ENCODE measurements at regions not wholly inside any gene's neighbourhood (a gene's known extent, or its start where the extent isn't known, plus 50 kb on each side); places are given as distances from the start of the nearest gene placed in this dataset.
"Not testable (repeated sequence)": the region's sequence is repeated elsewhere in the genome, so short reads cannot be mapped to it uniquely, and the experiment has no call there.

DNA sequence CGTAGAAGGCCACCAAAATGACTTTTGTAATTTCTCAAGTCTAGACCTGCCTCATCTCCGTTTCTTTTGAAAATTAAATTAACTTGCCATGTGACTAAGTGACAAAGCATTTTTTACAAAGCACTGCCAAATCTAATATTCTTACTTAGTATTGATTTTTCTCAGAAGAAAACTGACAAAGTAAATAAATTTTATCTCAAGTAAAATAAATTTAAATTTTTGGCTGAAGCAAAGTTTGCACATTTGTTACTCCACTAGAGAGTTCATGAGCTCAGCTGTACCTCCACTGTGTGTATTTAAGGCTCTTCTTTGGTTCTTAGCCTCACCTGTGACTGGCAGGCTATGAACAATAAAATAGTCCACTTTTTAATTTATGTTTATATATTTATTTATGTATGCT is 441.1 kb upstream of the PCDH10 start:
- DNase-seq, result no peak

DNA sequence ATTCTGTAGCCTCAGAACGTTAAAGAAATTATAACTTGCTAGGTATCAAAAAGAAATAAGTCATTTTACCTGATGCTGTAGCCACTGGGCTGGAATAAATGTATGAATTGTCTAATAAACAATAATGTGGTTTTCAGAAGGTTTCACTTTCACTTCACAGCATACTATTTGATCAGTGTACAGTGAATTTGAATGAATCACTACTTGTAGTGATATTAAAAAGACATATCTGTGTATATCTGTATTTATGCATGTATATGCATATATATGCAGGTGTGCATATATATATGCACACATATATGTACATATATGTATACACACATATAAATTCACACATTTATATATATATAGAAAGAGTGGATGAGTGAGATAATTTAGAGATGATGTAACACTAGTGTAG is 440.0 kb upstream of the PCDH10 start:
- no peak for DNase-seq

DNA sequence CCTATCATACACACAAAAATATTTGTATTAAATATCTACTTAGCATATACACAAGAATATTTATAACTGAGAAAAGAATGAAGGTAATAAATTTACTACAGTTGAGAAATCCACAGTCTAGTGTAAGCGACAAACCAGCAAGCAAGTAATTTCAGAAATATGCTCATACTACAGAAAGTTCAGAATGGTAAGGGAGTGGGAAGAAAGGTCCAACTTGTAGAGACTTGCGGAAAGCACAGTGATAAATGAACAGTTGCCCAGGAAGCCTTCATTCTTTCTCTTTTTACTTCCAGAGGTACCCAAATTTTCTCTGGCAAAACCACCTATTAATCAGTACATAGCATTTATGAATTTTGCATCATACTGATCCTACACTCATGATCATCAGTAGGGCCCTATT is 438.1 kb upstream of the PCDH10 start:
- DNase-seq, result no peak

DNA sequence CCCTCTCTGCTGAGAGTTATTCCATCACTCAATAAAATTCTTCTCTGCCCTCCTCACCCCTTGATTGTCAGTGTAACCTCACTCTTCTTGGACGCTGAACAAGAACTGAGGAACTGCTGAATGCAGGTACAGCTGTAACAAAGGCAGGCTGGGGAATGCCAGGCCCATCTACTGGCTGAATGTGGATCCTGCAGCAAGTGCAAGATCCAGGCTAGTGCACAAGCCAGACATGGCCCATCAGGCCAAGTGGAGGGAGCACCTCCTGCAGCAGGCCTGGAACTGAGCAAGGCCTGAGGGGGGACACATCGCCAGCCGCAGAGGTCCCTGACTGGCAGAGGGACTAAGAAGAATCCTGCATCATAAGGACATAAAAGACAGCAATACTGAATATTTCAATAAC is 411.8 kb upstream of the PCDH10 start:
- DNase-seq, result no peak

DNA sequence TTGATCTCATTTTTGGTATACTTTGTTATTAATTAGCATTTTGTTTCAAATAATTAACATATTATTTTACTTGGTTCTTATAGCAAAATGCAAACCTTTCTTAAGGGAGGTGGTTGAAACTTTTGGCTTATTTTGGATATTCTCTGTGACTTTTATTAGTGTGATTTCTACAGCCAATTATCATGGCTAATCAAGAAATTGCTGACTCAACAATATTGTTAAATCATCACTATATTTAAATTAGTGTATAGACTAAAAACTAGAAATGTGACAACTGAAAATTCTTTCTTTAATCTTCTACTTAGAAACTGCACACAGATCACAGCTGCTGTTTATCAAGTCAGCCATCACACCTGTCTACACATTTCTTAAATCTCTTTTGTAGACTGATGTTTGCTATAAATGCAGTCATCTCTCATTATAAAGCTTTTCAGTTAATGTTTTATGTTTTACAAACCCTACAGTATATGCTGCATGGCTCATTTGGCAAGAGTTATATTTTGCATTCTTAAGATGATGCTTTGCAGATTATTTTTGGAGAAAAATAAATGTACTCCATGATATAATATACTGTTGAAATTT is 389.8 kb upstream of the PCDH10 start:
- no peak for DNase-seq

DNA sequence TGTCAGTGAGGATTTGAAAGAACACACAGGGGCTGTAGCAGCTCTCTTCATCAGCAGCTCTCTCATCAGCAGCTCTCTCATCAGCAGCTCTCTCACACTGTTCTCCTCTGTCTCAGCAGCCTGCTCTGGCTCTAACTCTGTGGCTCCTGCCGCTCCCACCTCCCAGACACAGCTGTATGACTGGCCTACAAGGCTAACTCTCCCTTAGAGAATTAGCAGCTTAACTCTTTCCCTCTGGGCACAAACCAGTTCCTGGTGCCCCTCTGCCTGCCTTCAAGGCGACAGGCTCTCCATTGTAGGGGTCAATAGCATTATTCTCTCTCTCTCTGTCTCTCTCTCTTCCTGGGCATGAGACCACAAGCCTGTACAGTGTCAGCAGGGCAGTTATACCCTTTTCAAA is 385.6 kb upstream of the PCDH10 start:
- no peak for DNase-seq

DNA sequence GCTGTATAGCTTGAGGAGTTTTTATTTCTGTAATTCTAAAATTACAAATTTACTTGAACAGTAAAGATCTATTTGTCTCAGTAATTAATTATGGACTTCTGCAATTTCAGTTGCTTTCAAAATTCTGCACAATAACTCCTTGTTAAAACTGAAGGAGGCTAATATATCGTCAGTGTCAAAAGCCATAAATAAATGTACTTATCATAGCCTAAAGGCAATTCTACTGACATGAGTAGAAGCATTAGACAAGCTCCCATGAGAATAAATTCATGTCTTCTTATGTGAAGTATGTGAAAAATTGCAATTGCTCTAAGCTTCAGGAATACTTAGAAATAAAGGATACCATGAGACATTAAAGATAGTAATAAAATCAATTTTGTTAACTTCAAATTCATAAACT is 381.2 kb upstream of the PCDH10 start:
- DNase-seq, result no peak

DNA sequence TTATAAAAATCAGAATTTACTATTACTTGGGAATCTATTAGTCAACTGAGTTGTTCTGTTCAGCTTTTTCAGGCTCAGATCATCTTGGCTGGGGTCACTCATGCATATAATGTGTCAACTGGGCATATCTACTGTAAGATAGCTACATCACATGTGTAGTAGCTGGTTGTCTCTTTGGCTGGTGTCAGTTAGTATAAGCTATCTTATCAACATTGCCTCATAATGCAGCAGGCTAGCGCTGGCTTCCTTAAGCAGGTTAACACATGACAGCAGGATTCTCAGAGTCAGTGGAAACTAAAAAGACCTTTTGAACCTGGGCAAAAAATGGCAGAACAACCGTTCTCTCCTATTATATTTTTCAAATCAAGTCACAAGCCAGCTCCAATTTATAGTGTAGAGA is 378.3 kb upstream of the PCDH10 start:
- no peak for DNase-seq

DNA sequence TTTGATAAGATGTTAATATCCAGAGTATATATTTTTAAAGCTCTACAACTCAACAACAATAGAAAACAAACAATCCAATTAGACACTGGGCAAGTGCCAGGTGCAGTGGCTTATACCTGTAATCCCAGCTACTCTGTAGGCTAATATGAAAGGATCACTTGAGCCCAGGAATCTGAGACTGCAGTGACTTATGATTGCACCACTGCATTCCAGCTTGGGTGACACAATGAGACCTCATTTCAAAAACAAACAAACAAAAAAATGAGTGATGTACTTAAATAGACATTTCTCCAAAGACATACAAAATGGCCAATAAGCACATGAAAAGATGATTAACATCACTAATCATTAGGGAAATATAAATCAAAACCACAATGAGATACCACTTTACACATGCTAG is 356.8 kb upstream of the PCDH10 start:
- DNase-seq, result no peak

DNA sequence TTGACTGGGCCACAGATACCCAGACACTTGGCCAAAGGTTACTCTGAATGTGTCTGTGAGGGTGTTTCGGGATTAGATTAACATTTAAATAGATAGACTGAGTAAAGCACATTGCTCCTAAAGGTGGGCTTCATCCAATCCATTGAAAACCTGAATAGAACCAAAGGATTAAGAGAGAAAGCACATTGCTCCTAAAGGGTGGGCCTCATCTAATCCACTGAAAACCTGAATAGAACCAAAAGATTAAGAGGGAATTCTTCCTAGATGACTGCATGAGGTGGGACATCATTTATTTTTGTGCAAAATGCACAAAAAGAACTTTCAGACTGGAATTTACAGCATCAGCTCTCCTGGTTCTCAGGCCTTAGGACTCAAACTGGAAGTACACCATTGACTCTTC is 351.2 kb upstream of the PCDH10 start:
- no peak for DNase-seq

DNA sequence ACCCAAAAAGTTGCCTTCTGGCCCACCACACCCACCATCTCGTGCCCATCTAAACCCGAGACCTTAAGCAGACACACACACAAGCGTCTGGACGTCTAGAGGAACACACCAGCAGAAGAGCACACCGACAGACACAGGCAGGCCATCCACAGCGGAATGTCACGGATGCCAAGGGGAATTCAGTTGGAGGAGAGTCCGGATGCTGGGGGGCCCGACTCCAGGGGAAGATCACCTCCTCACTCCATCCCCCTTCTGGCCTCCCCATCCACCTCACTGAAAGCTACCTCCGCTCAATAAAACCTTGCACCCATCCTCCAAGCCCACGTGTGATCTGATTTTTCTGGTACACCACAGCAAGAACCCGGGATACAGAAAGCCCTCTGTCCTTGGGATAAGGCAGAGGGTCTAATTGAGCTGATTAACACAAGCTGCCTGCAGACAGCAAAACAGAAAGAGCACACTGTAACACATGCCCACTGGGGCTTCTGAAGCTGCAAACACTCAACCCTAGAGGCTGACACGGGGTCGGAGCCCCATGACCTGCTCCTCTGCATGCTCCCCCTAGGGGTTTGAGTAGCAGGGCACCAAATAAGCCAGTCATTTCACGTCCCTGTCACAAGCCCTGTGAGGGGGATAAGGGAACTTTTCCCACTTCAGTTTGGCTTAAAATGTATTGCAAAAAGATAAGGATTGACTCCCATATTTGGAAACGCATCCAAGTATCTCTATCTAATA is 339.6 kb upstream of the PCDH10 start:
- DNase-seq, result no peak

DNA sequence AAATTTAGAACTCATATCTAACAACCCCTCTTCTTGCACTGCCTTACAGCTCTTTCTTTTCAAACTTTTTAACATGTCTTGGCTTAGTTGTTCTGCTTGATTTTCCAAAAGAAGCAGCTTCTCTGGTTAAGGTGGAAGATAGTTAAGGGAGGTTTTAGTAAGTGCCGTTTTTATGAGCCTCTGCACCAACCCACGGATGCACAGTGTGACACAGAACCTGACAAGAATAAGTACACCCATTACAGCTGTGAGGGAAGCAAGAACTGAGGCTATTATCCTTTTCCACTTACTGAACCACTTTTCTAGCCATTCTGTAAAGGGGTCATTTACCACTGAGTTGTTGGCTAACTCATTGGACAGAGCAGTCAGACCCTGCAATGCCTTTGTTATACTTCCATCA is 336.0 kb upstream of the PCDH10 start:
- not testable (repeated sequence) for DNase-seq

DNA sequence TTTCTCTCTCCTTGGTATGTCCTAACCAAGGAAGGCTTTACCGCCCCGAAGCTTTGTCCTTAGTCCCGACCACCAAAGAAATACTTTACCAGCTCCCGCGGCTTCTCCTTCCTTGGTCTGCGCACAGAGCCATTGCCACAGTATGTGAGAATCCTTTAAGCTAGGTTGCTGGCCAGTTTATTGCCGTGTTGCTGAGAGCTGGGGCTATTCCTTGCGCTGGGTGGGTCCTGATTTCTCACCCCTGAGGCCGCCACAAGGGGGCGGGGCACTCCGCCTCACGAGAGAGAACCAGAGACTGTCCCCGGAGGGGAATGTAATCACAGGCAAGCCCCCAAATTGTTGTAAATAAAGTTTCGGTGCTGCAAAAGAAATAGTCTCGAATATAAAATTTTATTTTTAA is 331.0 kb upstream of the PCDH10 start:
- no peak for DNase-seq

DNA sequence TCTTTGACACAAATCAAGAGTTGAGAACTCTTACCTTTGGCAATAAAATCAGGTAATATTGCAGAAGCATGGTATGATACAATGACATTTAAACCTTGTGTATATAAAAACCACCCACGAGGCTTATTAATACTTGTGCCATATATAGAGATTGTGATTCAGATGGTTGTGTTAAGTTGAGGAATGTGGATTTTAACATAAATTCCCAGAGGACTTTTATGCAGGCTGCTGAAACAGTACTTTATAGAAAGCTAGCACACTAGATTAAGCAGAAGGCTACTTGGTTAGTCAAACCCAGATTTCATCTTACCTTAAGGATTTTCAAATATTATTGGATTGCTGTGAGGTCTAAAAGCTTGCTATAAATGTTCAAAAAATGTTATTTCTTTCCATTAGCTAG is 325.7 kb upstream of the PCDH10 start:
- DNase-seq, result no peak

DNA sequence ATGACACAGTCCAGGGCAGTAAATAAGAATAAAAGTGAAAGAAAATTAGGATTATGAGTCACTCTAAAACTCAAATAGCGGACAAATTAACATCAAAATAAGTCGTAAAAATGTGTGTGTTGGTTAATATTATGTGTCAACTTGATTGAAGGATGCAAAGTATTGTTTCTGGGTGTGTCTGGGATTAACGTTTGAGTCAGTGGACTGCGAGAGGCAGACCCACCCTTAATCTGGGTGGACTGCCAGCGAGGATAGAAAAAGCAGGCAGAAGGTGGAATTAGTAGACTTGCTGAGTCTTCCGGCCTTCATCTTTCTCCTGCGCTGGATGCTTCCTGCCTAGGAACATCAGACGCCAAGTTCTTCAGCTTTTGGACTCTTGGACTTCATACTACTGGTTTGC is 324.3 kb upstream of the PCDH10 start:
- DNase-seq, result no peak

DNA sequence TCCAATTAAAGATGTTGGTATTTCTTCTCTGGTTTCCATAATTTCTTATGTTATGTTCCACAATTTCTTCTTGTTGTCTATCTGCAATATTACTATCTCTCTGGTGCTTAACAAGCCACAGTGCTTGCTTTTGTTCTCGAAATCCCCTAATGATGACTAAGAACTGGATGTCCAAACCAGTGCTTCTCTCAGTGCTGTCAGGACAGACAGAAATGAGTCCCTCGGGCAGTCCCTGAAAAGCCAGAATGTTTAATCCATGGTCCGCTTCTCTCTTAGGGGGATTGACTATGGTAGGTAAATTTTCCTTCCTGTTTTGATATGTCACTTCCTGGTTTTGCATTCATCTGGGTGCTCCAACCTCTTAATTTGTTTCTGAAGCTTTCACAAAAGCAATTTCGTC is 321.6 kb upstream of the PCDH10 start:
- no peak for DNase-seq

DNA sequence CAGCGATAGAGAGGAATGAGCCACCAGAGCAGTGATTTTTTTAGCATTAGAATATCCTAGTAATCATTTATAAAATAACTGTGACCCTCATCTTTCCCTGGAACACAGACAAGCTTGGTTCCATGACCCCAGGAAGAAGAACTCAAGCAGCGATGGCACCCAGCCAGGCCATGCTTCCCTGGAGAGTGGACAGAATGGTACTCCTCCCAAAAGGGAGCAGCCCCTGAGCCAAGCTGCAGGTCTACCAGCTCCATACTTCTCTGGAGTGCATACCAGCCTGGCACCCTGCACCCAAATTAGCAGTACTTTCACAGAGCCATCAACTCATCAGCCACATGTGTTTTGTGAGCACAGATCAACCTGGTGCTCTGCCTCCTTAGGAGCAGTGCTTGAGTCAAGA is 310.9 kb upstream of the PCDH10 start:
- DNase-seq, result no peak

DNA sequence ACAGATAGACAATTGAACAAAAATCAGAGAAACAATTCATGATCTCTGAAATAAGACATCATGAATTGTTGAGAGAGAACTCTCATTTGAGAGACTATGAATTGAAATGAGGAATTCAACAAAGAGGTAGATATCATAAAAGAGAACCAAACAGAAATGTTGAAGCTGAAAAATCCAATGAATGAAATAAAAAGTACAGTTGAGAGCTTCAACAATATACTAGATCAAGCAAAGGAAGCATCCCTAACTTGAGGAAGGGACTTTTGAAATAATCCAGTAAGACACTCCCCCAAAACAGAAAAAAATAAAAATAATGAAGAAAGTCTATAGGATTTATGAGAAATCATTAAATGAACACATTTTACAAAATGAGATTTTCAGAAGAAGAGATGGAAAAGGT is 310.0 kb upstream of the PCDH10 start:
- DNase-seq, result no peak

DNA sequence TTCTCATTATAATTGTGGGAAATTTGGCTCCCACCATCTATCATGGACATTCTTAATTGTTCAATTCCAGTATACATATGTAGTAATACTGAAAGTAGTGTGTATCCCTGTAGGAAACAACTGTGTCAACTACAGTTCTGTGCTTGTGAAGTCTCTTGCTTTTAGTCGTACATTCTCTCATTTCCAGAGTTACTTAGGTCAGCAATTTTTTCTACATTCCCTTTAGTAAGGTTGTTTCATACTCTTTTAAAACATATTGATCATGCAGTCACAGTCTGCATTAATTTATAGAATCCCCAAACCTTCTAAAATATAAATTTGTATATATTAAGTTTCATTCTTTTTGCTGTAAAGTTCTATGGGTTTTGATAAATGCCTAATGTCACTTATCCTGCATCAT is 289.2 kb upstream of the PCDH10 start:
- no peak for DNase-seq

DNA sequence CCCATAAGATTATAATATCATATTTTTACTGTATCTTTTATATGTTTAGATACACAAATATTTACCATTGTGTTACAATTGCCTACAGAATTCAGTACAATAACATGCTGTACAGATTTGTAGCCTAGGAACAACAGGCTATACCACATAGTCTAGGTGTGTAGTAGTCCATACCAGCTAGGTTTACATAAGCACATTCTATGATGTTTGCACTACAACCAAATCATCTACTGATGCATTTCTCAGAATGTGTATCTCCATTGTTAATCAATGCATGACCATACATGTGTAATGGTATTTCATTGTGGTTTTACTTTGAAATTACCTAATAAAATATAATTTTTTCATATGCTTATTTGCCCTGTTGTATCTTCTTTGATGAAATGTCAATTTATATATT is 288.1 kb upstream of the PCDH10 start:
- DNase-seq, result no peak

DNA sequence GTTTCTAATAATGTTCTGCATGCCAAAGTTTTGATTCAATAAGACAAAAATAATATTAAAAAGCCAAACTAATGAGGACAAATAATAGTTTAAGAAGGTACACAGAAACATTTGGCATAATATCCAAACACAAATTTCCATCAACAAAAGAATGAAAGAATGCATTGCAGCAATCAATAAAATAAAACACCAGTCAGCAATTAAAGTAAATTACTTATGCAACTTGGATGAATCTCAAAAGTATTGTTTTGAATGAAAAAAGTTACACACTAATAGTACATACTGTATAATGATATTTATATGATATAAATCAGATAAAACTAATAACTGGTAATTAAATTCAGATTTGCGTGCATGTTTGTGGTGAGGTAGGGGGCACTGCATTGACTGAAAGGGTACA is 285.5 kb upstream of the PCDH10 start:
- DNase-seq, result no peak

DNA sequence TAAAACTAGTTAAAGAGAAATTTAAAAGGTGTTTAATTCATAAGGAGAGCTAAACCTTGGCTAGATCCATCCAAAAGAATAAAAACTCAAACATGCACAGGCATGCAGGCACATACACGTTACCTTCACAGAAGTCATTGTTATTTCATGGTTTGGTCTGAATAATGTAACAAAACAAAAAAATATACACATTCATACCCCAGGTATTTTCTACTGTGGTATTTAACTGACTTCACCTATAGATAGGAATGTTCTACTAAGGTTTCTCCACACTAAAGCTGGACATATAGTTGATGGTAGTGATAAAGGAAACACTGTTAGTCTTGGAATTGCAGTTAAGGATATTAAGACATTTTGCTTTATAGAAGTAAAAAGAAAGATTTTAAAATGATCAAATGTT is 283.6 kb upstream of the PCDH10 start:
- DNase-seq, result no peak

DNA sequence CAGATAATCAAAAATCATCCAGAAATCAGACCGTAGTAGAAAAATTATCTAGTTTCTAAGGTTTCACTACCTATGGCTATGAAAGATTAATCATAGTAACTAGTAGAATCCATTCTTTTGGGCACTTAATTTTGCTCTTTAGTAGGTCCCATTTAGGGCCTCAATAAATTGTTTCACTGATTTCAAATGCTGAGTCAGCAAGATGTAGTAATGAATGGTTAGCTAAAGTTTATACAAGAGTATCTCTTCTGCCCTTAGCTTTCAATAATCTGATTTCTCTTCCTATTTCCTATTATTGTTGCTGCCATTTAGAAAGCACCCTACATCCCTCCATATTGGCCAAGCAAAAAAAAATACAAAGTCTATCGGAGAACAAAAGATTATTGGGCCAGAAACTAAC is 283.2 kb upstream of the PCDH10 start:
- no peak for DNase-seq

DNA sequence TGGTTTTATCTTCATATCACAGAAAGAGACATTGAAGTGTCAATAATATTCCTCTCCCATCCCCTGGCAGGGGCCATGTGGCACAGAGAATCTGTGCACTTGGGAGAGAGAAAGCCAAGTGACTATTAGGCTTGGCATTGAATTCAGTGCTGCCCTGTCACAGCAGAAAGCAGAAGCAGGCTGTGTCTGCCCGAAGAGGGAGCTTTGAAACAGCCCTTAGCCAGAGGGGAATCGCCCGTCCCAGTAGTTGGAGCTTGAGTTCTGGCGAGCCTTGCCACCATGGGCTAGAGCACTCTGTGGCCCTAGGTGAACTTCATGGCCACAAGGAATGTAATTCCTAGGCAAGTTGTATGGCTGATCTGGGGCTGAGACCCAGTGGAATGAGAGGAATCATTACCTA is 282.5 kb upstream of the PCDH10 start:
- no peak for DNase-seq

DNA sequence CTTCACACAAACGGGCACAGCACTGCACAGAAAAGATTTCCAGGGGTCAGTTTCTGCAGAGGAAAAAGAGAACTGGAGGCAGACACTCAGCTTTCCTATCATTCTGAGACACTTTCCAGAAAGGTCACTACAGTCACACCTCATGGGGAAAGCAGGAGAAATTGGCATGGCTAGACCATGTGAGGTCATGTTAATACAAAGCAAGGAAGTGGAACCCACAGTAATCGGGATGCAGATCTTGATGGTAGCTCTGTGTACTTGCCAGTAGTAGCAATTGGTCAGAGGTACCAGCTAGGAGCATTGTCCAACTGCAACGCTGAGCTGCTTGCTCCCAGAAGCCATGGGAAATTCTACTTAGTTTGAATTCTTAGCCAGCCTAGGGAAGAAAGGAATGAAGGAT is 255.3 kb upstream of the PCDH10 start:
- DNase-seq, result no peak

Data from bone marrow (tissue), 2 donors.